Loucy (cell line): ENCODE measurements at regions not wholly inside any gene's neighbourhood (a gene's known extent, or its start where the extent isn't known, plus 50 kb on each side); places are given as distances from the start of the nearest gene placed in this dataset.

ENCODE experiments used
- CTCF ChIP-seq: fragments of 200-600 bp; sonication (generic); conservative IDR thresholded peaks from 2 replicates; pipeline ENCODE4 v1.5.1; 2014; ENCODE audit warnings: mild to moderate bottlenecking, antibody characterized with exemption, low read length
- EZH2phosphoT487 ChIP-seq: fragments of 200-600 bp; IDR thresholded peaks from 2 replicates; pipeline ENCODE4 v1.6.1; 2018; ENCODE audit warnings: antibody characterized with exemption, mild to moderate bottlenecking, moderate library complexity, borderline replicate concordance

DNA sequence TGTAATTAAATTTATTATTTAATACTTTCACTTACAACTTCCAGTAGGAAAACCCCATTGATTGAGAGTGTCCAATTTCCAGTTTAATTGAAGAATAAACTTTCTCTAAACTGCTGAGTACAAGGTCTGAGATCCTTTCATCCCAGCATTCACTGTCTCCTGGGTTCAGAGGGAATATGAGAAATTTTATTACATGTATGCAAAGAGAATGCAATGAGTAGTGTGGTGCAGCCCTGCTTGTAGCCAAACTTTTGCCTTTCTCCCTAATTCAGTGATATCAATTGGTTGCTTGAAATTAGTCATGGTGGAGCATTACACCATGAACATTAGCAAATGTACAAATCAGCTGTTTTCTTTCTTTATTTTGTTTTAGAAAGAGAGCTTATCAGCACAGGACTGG lies 780.6 kb upstream of the MDGA2 start:
- TF ChIP-seq CTCF = no peak
- TF ChIP-seq EZH2phosphoT487 = no peak
